SU-DHL-6 (cell line): ENCODE measurements at regions not wholly inside any gene's neighbourhood (a gene's known extent, or its start where the extent isn't known, plus 50 kb on each side); places are given as distances from the start of the nearest gene placed in this dataset.

Source experiments
- H2AFZ ChIP-seq: fragments of 200-600 bp; sonication (generic); 2 replicates; pipeline ENCODE4 v1.6.1; 2014; ENCODE audit warnings: low read depth, mild to moderate bottlenecking, moderate library complexity, mixed read lengths, antibody characterized with exemption, low read length; ENCODE audit not compliant: severe bottlenecking
- H3F3A ChIP-seq: fragments of 200-600 bp; shearing (Covaris generic); 2 replicates; pipeline ENCODE4 v1.6.0; 2016; ENCODE audit warnings: antibody characterized with exemption, mild to moderate bottlenecking; ENCODE audit not compliant: insufficient read depth
- H3K27ac ChIP-seq: fragments of 200-600 bp; sonication (generic); 2 replicates; pipeline ENCODE4 v1.5.1; 2016; ENCODE audit warnings: low read depth, mild to moderate bottlenecking, low read length, moderate library complexity, mixed read lengths
- H3K27me3 ChIP-seq: fragments of 200-600 bp; sonication (generic), shearing (Covaris generic); 2 replicates; pipeline ENCODE4 v1.6.0; 2014; ENCODE audit warnings: mild to moderate bottlenecking, low read length
- H3K36me3 ChIP-seq: fragments of 200-600 bp; sonication (generic); 2 replicates; pipeline ENCODE4 v1.6.1; 2014; ENCODE audit warnings: mild to moderate bottlenecking, low read length, mixed read lengths
- H3K4me2 ChIP-seq: fragments of 300-600, 200-600 bp; shearing (Covaris generic), sonication (generic); 2 replicates; pipeline ENCODE4 v1.6.0; 2014; ENCODE audit warnings: low read length, low read depth, mild to moderate bottlenecking; ENCODE audit not compliant: poor library complexity, severe bottlenecking
- H3K4me3 ChIP-seq: fragments of 200-600 bp; sonication (generic); 2 replicates; pipeline ENCODE4 v1.5.1; 2014; ENCODE audit warnings: antibody characterized with exemption, low read length, mild to moderate bottlenecking, mixed read lengths; ENCODE audit not compliant: insufficient read depth, poor library complexity, severe bottlenecking
- H3K79me2 ChIP-seq: fragments of 200-600 bp; sonication (generic); 2 replicates; pipeline ENCODE4 v1.6.1; 2014; ENCODE audit warnings: mild to moderate bottlenecking, low read length, moderate library complexity; ENCODE audit not compliant: insufficient read depth
- H3K9ac ChIP-seq: fragments of 200-600 bp; sonication (generic); 2 replicates; pipeline ENCODE4 v1.7.0; 2014; ENCODE audit warnings: mild to moderate bottlenecking, low read length
- H3K9me2 ChIP-seq: fragments of 200-600 bp; sonication (generic); replicated peaks from 2 replicates; pipeline ENCODE4 v1.6.1; 2014; ENCODE audit warnings: low read length; ENCODE audit not compliant: insufficient read depth
- H3K9me3 ChIP-seq: fragments of 200-600 bp; sonication (generic); 2 replicates; pipeline ENCODE4 v1.6.1; 2014; ENCODE audit warnings: low read length, mixed read lengths; ENCODE audit not compliant: insufficient read depth
- H4K20me1 ChIP-seq: fragments of 200-600 bp; sonication (generic); 2 replicates; pipeline ENCODE4 v1.6.1; 2014; ENCODE audit warnings: low read depth, mild to moderate bottlenecking, antibody characterized with exemption, low read length, moderate library complexity, mixed read lengths
- EZH2phosphoT487 ChIP-seq: fragments of 200-600 bp; sonication (generic), shearing (Covaris generic); conservative IDR thresholded peaks from 2 replicates; pipeline ENCODE4 v1.6.1; 2018; ENCODE audit warnings: mild to moderate bottlenecking, antibody characterized with exemption, low read length, moderate library complexity, mixed read lengths
- TF ChIP-seq, protein P1 (sequence below): fragments of 200-600 bp; sonication (generic); IDR thresholded peaks from one replicate; pipeline ENCODE4 v1.5.1; 2017; ENCODE audit warnings: antibody characterized with exemption, mild to moderate bottlenecking, low read length, moderate library complexity; ENCODE audit not compliant: insufficient read depth, poor library complexity, severe bottlenecking

DNA sequence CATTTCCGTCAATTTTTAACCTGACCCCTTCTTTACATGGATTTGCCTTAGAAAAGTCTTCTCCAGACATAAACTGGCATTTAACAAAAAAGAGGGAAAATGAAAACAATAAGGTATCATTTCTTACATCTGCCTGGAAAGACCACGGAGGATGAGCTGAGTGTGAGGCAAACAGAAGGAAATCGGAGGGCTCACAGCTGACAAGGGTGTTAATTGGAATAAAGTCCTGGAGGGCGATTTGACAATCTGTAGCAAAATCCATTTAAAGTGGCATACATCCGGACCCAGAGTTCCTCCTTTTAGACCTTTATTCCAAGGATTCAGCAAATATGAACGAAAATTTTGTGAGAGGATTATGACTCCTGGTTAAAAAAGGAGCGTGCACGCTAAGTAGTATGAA, 179.7 kb upstream of the COPS8 start:
- no peak overlapping the region for H3K9ac ChIP-seq
- TF ChIP-seq, protein P1, sequence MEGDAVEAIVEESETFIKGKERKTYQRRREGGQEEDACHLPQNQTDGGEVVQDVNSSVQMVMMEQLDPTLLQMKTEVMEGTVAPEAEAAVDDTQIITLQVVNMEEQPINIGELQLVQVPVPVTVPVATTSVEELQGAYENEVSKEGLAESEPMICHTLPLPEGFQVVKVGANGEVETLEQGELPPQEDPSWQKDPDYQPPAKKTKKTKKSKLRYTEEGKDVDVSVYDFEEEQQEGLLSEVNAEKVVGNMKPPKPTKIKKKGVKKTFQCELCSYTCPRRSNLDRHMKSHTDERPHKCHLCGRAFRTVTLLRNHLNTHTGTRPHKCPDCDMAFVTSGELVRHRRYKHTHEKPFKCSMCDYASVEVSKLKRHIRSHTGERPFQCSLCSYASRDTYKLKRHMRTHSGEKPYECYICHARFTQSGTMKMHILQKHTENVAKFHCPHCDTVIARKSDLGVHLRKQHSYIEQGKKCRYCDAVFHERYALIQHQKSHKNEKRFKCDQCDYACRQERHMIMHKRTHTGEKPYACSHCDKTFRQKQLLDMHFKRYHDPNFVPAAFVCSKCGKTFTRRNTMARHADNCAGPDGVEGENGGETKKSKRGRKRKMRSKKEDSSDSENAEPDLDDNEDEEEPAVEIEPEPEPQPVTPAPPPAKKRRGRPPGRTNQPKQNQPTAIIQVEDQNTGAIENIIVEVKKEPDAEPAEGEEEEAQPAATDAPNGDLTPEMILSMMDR, result no peak
- TF ChIP-seq EZH2phosphoT487, result no peak
- no peak overlapping the region for H3K27ac ChIP-seq
- H3K27me3 ChIP-seq, result no peaks in the 10 kb centered on the region
- H3K36me3 ChIP-seq, result no peaks in the 10 kb centered on the region
- H3F3A ChIP-seq, result no peaks in the 10 kb centered on the region
- no peaks in the 10 kb centered on the region for H4K20me1 ChIP-seq
- H2AFZ ChIP-seq, result no peak overlapping the region
- no peak overlapping the region for H3K4me2 ChIP-seq
- H3K9me2 ChIP-seq, result no peaks in the 10 kb centered on the region
- no peaks in the 10 kb centered on the region for H3K9me3 ChIP-seq
- no peak overlapping the region for H3K4me3 ChIP-seq
- no peaks in the 10 kb centered on the region for H3K79me2 ChIP-seq

DNA sequence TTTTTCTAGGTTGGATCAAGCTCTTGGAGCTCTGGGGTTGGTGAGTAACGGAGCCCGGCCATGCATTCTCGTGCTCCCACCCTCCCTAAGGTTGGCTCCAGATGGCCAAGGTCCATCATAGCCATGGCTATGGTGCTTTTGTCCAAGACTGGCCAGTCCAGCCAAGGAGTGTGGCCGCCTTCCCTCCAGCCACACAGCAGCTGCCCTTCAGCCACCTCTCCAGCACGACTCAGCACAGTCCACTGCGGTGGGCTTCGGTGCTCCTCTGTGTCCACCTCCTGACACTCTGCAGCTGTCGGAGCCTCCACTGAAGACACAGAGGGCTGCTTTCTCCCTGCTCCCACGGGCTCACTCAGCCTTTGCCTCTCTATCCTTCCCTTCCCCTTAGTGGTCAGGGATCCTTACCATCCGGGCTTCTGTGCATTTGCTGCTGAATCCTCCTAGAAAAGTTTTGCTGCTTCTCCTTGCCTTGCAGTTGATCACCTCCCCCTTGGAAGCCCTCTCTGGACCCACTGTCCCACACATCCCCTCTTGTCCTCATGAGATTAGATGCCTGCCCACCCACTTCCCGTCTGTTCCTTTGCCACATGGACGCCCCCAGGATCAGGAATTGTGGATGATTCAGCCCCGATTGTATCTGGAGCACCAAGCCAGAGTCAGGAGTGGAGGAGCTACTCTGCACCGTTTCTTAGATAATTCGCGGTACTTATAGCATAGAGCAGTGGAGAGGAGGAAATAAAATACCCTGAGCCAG, 177.1 kb upstream of the COPS8 start:
- no peak overlapping the region for H3K4me3 ChIP-seq
- TF ChIP-seq, protein P1, result no peak
- TF ChIP-seq EZH2phosphoT487, result no peak
- H3K79me2 ChIP-seq, result no peaks in the 10 kb centered on the region
- H3K27me3 ChIP-seq, result no peaks in the 10 kb centered on the region
- no peak overlapping the region for H3K9ac ChIP-seq
- no peaks in the 10 kb centered on the region for H3K9me2 ChIP-seq
- H3K27ac ChIP-seq, result no peak overlapping the region
- H3K9me3 ChIP-seq, result no peaks in the 10 kb centered on the region
- no peaks in the 10 kb centered on the region for H3F3A ChIP-seq
- no peaks in the 10 kb centered on the region for H3K36me3 ChIP-seq
- no peak overlapping the region for H3K4me2 ChIP-seq
- H2AFZ ChIP-seq, result no peak overlapping the region
- no peaks in the 10 kb centered on the region for H4K20me1 ChIP-seq

DNA sequence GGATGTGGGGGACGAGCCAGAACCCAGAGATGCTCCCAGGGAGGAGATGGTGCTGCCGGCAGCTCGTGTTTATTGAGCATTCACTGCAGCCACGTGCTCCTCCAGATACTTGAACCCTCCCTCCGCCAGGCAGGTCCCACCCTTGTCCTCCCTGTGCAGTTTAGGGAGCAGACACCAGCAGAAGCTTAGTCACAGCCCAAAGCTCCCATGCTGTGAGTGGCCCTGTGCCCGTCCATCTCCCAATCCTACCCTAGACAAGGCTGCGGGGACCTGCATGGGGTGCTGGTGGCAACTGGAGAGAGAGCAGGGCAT, 176.5 kb upstream of the COPS8 start:
- no peak overlapping the region for H3K4me2 ChIP-seq

More for the DNA sequence above, 176.5 kb upstream of the COPS8 start:
- Histone ChIP-seq H3K4me3 (no peak overlapping the region), H3K9me2 (no peaks in the 10 kb centered on the region), H3K9ac (no peak overlapping the region), H3K27ac (no peak overlapping the region), H3F3A (no peaks in the 10 kb centered on the region), H4K20me1 (no peaks in the 10 kb centered on the region), H3K9me3 (no peaks in the 10 kb centered on the region), H3K27me3 (no peaks in the 10 kb centered on the region), H3K36me3 (no peaks in the 10 kb centered on the region), H2AFZ (no peak overlapping the region), H3K79me2 (no peaks in the 10 kb centered on the region)
- TF ChIP-seq, protein P1, result no peak
- TF ChIP-seq EZH2phosphoT487, result no peak
